ENCODE measurements at regions not wholly inside any gene's neighbourhood (a gene's known extent, or its start where the extent isn't known, plus 50 kb on each side); places are given as distances from the start of the nearest gene placed in this dataset.

DNA sequence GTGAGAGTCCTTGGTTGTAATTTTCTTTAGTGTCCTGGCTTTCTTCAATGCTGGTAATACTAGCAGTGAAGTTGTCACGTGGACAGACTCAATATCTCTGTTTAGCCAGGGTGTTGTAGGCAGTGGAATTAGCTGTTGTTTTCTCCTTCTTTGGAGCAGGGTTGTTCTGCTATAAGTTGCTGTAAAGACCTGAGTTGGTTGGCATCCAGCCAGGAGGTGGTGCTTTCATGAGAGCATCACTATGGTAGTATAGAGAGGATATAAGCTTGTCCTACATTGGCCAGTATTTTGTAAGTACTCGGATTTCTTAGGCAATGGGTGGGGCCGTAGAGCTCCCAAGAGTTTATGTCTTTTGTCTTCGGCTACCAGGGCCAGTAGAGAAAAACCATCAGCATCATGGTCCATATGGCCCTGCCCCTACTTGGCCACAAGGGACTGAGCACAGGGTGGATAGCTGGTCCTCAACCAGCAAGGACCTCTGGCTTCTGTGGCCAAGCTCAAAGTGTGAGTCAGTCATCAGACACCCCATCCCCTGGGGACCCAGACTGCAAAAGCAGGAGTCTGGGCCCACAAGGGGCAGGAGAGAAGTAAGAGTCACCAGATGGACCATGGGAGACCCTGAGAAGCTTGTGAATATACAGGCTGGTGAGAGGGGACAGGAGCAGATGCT lies 127.9 kb upstream of the NXT1 start:
- TF ChIP-seq, protein P1, sequence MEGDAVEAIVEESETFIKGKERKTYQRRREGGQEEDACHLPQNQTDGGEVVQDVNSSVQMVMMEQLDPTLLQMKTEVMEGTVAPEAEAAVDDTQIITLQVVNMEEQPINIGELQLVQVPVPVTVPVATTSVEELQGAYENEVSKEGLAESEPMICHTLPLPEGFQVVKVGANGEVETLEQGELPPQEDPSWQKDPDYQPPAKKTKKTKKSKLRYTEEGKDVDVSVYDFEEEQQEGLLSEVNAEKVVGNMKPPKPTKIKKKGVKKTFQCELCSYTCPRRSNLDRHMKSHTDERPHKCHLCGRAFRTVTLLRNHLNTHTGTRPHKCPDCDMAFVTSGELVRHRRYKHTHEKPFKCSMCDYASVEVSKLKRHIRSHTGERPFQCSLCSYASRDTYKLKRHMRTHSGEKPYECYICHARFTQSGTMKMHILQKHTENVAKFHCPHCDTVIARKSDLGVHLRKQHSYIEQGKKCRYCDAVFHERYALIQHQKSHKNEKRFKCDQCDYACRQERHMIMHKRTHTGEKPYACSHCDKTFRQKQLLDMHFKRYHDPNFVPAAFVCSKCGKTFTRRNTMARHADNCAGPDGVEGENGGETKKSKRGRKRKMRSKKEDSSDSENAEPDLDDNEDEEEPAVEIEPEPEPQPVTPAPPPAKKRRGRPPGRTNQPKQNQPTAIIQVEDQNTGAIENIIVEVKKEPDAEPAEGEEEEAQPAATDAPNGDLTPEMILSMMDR (IDR thresholded peaks at IDR 0.05): no peak
- no peak for TF ChIP-seq EZH2 (IDR thresholded peaks at IDR 0.05; ENCODE audit: borderline replicate concordance, insufficient read depth, low read depth, low read length, poor library complexity, severe bottlenecking)
